HFF-Myc (cell line): ENCODE measurements at regions not wholly inside any gene's neighbourhood (a gene's known extent, or its start where the extent isn't known, plus 50 kb on each side); places are given as distances from the start of the nearest gene placed in this dataset.

Experiments used
- DNase-seq: peaks from one replicate; pipeline ENCODE4 v3.0.0-alpha.2; 2011; ENCODE audit warnings: low read depth; ENCODE audit errors: extremely low read depth
- H3K4me3 ChIP-seq: replicated peaks from 2 replicates; pipeline ENCODE4 v1.5.1; 2011; ENCODE audit warnings: low read depth, mild to moderate bottlenecking, control low read depth, low read length
- TF ChIP-seq, protein P1 (sequence below): IDR thresholded peaks from 2 replicates; pipeline ENCODE4 v1.5.1; 2012; ENCODE audit warnings: mild to moderate bottlenecking, low read depth, low read length, control low read depth; ENCODE audit errors: missing control alignments

DNA sequence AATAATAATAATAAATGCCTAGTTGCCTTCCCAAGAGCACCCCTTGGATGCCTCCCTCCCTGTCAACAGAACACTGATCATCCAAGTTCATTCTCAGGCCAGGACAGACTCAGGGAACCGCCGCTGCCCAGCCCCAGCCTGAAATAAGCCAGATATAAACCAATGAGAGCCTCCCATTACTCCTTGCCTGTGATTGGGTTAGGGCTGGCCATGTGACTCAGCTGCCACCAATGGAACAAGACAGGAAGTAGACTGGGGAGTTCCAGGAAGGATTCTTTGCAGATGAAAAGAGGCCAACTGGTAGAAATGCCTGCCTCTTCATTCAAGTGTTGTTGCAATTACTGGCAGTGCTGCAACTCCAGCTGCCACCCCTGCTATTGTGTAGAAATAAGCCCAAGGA is 146.4 kb upstream of the TIAM1 start:
- TF ChIP-seq, protein P1, sequence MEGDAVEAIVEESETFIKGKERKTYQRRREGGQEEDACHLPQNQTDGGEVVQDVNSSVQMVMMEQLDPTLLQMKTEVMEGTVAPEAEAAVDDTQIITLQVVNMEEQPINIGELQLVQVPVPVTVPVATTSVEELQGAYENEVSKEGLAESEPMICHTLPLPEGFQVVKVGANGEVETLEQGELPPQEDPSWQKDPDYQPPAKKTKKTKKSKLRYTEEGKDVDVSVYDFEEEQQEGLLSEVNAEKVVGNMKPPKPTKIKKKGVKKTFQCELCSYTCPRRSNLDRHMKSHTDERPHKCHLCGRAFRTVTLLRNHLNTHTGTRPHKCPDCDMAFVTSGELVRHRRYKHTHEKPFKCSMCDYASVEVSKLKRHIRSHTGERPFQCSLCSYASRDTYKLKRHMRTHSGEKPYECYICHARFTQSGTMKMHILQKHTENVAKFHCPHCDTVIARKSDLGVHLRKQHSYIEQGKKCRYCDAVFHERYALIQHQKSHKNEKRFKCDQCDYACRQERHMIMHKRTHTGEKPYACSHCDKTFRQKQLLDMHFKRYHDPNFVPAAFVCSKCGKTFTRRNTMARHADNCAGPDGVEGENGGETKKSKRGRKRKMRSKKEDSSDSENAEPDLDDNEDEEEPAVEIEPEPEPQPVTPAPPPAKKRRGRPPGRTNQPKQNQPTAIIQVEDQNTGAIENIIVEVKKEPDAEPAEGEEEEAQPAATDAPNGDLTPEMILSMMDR, result no peak
- H3K4me3 ChIP-seq, result no peak overlapping the region

DNA sequence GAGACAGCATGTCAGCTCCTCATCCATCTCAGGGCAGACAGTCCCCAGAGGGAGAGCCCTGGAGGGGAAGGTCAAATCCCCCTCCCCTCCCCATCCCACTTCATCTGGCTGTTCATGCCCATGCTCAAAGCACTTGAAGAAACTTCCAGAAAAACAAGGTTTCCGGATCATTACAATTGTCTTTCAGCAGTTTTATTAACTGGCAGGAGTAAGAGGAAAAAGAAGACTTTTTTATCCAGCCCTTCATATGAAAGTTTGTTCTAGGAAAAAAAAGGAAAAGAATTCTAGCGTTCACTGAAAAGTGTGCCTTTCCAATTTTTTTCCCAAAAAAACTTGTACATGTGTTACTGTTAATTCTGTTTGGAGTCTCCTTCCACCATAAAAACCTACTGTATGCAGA is 145.7 kb upstream of the TIAM1 start:
- no peak for DNase-seq
- H3K4me3 ChIP-seq, result no peak overlapping the region
- TF ChIP-seq, protein P1, result no peak

More for the DNA sequence above, 146.4 kb upstream of the TIAM1 start:
- no peak for DNase-seq

DNA sequence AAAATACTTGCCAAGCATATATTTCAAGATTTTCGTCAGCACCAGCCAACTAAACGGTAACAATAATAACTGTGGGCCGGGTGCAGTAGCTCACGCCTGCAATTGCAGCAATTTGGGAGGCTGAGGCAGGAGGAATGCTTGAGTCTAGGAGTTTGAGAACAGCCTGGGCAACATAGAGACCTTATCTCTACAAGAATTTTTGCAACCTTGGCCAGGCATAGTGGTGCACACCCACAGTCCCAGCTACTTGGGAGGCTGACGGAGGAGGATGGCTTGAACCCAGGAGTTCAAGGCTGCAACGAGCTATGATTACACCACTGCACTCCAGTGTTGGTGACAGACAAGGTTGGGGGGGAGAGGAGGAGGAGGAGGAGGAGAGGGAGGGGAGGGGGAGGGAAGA is 145.0 kb upstream of the TIAM1 start:
- H3K4me3 ChIP-seq, result no peak overlapping the region
- TF ChIP-seq, protein P1, result no peak
- no peak for DNase-seq

DNA sequence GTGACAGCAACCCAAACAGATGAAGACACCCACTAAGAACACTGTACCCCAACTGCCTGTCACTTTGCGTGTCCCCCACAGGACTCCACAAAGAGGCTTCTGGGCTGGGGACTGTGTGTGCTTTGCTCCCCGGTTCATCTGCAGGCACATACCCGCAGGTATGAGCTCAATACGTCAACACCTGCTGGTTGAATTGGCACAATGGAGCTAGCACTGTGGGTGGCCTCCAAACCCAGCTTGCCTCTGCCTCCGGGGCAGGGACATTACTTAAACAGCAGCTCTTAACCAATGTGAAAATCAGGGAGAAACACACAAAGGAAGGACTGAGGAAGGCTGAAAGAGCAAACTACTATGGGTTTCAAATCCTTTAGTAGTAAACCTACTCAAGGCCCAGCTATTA is 140.2 kb upstream of the TIAM1 start:
- TF ChIP-seq, protein P1, result no peak
- no peak overlapping the region for H3K4me3 ChIP-seq
- no peak for DNase-seq

DNA sequence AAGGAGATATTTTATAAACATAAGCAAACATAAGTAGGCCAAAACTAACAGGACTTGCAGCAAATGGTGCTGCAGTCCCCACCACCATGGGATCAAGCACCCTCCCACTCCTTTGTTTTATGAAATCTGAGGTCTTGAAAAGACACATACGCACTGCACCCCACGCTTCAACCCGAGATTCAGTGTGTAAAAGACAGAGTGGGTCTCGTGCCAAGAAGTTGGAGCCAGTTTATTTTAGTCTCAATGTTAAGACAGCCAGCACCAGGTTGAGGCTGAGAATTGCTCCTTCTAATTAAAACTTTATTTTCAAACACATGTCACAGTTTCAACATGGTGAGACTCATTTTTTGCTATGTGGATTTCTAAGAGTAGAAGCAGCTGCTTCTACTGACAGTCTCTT is 139.1 kb upstream of the TIAM1 start:
- DNase-seq, result no peak
- TF ChIP-seq, protein P1, result no peak
- no peak overlapping the region for H3K4me3 ChIP-seq

DNA sequence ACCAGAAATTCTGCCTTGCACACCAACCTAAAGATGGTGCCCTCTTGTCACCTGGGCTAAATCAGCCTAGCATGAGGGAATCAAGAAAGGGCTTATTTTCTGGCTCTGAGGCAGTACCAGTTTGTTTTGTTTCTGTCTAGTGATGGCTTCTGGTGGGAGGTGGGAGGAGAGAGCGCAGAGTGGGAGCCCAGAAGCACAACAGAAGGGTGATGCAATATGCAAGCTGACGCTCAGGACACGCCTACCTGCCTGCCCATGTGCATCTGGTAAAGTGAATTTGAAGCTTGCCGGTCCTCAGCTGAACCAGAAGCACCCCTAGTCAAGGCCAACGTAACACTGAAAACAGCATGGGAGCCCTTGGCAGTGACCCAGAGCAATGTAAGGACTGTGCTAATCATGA is 138.4 kb upstream of the TIAM1 start:
- TF ChIP-seq, protein P1, result no peak
- no peak for DNase-seq
- H3K4me3 ChIP-seq, result no peak overlapping the region

DNA sequence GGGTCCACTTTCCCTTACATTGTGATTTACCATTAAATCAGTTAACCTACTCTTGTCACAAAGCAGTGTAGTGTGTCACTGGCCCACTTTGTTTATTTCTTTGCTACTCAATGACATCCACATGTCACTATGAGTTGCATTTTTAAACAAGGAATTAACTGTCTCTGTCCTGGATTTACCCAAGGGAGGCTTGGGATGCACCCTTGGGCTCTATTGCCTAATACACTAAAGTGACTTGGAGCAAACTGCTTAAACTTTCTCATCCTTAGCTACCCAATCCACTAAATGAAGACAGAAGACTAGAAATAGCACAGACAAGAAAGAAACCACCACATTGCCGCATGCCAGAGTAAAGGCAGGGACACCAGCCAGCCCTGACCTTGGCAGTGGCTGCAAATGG is 136.2 kb upstream of the TIAM1 start:
- no peak overlapping the region for H3K4me3 ChIP-seq
- TF ChIP-seq, protein P1, result no peak
- DNase-seq, result no peak
